ENCODE measurements at regions not wholly inside any gene's neighbourhood (a gene's known extent, or its start where the extent isn't known, plus 50 kb on each side); places are given as distances from the start of the nearest gene placed in this dataset.

GRCh38 chr2:16200554-16201193, 260.3 kb downstream of the MYCN start:
- TF ChIP-seq EZH2 (IDR thresholded peaks at IDR 0.05; ENCODE audit: borderline replicate concordance, insufficient read depth, low read depth, low read length, poor library complexity, severe bottlenecking) (no peak), CTCF (IDR thresholded peaks at IDR 0.05) (no peak)

All from B cell (primary cell).